HS-27A (cell line): ENCODE measurements at regions not wholly inside any gene's neighbourhood (a gene's known extent, or its start where the extent isn't known, plus 50 kb on each side); places are given as distances from the start of the nearest gene placed in this dataset.
"Not testable (repeated sequence)": the region's sequence is repeated elsewhere in the genome, so short reads cannot be mapped to it uniquely, and the experiment has no call there.

ENCODE experiments used
- DNase-seq: peaks from one replicate; pipeline ENCODE4 v3.0.0-alpha.2; 2012; ENCODE audit warnings: low read depth, missing footprints

DNA sequence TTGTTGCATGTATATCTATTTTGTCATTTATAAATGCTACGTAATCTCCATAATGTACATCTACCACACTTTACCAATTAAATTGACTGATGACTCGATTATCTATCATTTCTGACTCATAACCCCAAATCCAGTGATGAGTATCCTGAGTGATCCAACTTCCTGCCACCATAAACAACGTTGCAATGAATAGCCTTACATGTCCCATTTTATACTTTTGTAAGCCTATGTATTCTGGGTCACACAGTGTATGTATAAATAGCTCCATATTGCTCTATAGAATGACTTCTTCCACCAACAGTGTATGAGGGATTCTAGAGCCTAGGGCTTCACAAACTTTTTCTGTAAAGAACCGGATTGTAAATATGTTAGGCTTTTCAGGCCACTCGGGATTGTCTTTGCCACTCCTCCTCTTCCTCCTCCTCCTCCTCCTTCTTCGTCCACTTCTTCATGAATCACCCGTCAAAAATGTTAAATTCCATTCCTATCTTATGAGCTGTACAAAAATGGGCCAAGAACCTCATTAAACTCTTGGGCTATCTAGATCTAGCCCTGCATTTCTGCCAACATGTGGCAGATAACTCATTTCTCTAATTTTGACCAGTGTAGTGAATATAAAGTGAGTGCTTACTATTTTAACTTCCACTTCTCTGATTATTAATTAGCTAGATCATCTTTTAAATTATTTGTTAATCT, 672.2 kb upstream of the AMOT start:
- peak; percentile 50 for DNase-seq

GRCh38 chrX:113510586-113510985, 670.0 kb upstream of the AMOT start:
- no peak for DNase-seq

- DNase-seq, result no peak
Observed at GRCh38 chrX:113492895-113493294, 652.3 kb upstream of the AMOT start.

DNA sequence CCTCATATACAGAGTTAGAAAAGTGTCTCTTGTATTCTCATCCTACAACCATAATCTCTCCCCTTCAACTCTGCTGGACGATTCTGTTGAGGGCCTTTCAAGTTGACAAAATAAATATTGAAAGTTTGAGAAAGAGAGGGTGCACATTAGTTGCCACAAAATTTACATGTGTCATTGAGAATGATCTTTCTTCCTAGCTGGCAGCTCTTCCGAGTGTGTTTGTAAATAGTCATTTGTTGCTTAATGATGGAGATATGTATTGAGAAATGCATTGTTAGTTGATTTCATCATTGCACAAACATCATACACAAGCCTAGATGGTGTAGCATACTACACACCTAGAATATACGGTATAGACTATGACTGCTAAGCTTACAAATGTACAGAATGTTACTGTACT, 632.8 kb upstream of the AMOT start:
- DNase-seq, result no peak

- not testable (repeated sequence) for DNase-seq
Observed at GRCh38 chrX:113473015-113473414, 632.4 kb upstream of the AMOT start.

GRCh38 chrX:113470166-113470565, 629.5 kb upstream of the AMOT start:
- no peak for DNase-seq

DNA sequence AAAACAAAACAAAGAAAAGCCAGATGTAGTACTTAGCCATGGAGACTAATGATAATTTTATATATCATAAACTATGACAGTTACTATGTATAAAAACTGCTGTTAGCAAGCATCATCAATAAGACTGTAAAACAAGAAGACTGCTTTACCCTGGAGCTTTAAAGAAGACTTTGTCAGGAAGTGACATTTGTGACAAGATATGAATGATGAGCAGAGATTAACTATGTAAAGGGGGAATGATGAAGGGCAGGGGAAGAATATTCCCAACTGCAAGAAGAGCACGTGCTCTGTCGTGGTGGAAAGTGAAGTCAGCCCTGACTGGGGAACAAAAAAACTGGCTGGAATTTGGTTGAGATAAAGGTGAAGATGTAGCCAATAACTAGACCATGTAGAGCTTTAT, 617.1 kb upstream of the AMOT start:
- DNase-seq, result no peak

DNA sequence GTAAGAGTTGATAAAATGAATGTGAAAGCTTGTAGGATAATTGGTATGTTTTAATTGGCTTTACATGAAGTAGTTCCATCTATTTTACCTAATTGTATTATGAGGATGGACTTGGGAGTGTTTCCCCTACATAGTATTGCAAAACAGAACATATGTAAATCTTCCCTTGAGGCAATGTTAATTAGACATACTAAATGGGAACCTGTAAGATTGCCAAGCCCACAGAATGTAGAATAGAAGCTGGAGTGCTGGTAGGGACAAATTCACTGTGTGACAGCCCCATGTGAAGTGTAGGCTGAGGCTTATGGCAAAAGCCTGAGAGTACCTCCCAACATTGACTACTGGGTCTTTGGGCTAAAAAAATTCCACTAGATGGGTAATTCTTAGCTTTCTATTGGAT, 615.0 kb upstream of the AMOT start:
- no peak for DNase-seq

DNA sequence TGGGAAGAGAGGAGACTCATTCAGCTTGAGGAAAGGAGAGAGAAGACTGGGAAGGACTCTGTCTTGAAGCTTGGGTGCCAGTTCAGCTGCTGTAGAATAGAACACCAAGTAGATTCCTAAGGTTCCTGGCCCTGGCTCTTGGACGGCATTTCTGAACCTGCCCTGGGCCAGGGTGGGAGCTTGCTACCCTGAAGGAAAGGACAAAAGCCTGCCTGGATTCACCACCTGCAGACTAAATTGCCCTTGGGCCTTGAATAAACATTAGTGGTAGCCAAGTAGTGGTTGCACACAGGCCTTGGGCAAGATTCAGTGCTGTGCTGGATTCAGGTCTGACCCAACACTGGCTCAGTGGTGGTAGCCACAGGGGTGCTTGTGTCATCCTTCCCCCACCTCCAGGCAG, 588.4 kb upstream of the AMOT start:
- DNase-seq, result no peak

DNA sequence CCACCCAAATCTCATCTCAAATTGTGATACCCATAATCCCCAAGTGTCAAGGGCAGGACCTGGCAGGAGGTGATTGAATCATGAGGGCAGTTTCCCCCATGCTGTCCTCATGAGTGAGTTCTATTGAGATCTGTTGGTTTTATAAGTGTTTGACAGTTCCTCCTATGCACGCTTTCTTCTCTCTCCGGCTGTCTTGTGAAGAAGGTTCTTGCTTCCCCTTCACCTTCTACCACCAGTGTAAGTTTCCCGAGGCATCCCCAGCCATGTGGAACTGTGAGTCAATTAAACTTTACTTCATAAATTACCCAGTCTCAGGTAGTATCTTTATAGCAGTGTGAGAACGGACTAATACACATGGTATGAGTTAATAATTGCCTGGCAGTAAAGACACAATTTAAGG, 581.7 kb upstream of the AMOT start:
- no peak for DNase-seq

GRCh38 chrX:113421432-113421831, 580.8 kb upstream of the AMOT start:
- no peak for DNase-seq

DNA sequence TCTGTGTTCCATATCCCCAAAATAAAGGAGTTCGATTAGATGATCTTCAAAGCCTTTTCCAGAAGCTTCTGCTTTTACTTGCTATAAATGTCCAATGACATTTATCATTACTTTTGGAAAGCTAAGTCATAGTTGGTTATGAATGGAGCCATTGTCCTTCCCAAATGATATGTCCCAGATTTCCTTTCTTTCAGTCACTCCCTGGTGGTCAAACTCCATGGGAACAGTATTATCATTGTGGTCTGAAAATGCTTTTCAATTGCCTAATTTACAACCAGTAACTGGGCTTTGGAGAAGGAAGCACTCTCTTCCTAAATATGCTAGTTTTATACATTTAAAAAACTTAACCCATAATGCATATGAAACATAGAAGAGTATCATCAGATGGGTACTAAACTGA, 571.5 kb upstream of the AMOT start:
- DNase-seq, result no peak

DNA sequence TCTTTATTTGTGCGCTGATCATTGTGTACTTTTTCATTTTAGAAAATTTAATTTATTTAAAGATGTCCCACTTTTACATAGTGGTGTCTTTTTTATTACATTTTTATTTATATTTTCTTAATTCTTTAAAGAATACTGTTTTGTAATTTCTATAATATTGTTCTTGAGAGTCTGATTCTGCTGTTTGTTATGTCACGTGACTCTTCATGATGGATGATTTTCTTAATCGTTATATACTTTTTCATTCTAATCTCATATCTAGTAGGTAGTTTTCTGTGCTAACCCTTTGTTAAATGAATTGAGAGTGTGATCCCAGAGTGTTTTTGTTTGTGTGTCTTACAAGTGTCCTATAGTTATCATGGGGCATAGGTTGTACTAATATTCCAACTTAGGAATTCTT, 568.2 kb upstream of the AMOT start:
- no peak for DNase-seq

GRCh38 chrX:113400193-113400704, 559.6 kb upstream of the AMOT start:
- DNase-seq, result peak; percentile 9

DNA sequence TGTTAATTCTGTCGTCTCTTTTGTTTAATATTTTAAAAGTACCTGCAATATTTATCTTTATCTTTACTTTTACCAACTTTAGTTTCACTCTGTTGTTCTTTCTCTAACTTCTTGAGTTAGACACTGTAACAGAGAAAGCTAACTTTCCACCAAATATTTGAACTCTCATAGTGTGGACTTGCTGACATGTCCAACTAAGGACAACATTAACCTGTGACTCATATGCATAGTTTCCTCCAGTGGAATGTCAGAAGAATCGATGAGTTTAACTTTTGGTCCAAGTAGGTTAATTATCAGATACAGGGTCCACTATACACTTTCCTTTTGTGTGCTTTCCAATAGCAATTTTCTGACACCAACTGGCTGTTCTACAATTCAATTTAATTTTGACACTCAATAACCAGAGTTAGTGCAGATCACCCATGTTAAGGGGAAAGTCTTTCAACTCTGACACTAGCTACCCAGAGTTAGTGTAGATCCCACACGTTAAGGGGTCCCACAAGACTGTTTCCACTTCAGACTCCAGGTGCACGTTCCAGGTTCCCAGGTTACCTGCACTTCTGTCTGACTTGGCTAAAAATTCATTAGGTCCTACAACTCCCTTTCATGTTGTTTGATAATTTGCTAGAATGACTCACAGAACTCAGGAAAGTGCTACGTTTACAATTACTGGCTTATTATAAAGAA, 559.0 kb upstream of the AMOT start:
- DNase-seq, result peak; percentile 3

GRCh38 chrX:113392355-113392754, 551.7 kb upstream of the AMOT start:
- DNase-seq, result no peak

GRCh38 chrX:113391875-113392274, 551.2 kb upstream of the AMOT start:
- no peak for DNase-seq

GRCh38 chrX:113390531-113390930, 549.9 kb upstream of the AMOT start:
- DNase-seq, result no peak

DNA sequence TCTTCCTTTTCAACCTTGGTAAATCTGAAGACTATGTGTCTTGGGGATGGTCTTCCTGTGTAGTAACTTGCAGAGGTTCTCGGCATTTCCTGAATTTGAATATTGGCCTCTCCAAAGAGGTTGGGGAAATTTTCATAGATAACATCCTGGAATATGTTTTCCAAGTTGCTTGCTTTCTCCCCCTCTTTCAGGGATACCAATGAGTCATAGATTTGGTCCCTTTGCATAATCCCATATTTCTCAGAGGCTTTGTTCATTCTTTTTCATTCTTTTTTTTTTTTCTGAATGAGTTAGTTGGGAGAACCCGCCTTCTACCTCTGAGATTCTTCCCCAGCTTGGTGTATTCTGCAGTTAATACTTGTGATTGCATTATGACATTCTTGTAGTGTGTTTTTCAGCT, 549.2 kb upstream of the AMOT start:
- no peak for DNase-seq

GRCh38 chrX:113384628-113385027, 544.0 kb upstream of the AMOT start:
- peak; percentile 38 for DNase-seq

- DNase-seq, result not testable (repeated sequence)
Observed at GRCh38 chrX:113373421-113373820, 532.8 kb upstream of the AMOT start.

- no peak for DNase-seq
Observed at GRCh38 chrX:113370006-113370405, 529.4 kb upstream of the AMOT start.

DNA sequence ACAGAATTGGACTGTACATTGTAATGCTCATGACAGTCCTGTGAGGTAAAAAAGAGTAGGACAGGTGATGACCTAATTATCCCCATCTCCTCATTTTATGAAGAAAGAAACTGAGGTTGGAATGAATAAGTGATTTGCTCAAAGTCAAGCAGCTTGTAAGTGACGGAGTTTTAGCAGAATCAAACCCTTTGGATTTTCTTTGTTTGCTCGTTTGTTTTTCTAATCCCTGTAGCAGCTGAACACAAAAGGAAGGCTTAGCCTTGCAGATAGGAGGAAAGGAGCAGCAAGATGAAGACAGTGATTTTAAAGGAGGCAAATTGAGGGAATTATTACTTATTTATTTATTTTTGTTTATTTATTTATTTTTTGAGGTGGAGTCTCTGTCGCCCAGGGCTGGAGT, 528.4 kb upstream of the AMOT start:
- DNase-seq, result no peak

DNA sequence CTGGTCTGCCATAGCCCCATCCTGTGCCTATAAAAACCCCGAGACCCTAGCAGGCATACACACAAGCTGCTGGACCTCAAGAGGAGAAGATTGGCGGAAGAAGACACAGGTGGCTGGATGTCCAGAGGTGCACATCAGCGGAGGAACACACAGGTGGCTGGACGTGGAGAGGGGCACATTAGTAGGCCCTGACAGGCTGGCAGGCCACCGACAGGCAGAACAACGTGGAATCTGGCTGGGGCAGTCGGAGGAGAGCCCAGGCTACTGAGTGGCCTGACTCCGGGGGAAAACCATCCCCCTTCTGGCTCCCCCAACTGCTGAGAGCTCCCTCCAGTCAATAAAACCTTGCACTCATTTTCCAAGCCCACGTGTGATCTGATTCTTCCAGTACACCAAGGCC, 512.5 kb upstream of the AMOT start:
- DNase-seq, result no peak
